Caco-2 (cell line): ENCODE measurements at regions not wholly inside any gene's neighbourhood (a gene's known extent, or its start where the extent isn't known, plus 50 kb on each side); places are given as distances from the start of the nearest gene placed in this dataset.

Experiments
- BruUV-seq: library from RNA; stranded (reverse); fragments of 400-500 nt; replicated peaks from 2 replicates; lab custom pipeline; 2021; lab: Mats Ljungman, UMichigan
- CTCF ChIA-PET: fragments of 300-600 bp; sonication (Branson Sonifier 250); formaldehyde crosslinking; loops from one replicate; lab custom pipeline; 2022; ENCODE audit warnings: antibody characterized with exemption; lab: Charles Lee
- POLR2A ChIA-PET: fragments of 300-600 bp; sonication (Branson Sonifier 250); formaldehyde crosslinking; loops from one replicate; lab custom pipeline; 2022; ENCODE audit warnings: antibody characterized with exemption; lab: Charles Lee
- DNase-seq, 2 experiments: peaks; one replicate each; pipeline versions ENCODE4 v3.0.0 to v3.0.0-alpha.2; 2020 to 2022
- H3K27me3 ChIP-seq: replicated peaks from 2 replicates; pipeline ENCODE4 v1.6.0; 2011; ENCODE audit warnings: low read length; ENCODE audit not compliant: control insufficient read depth, insufficient read depth
- H3K36me3 ChIP-seq: 2 replicates; pipeline ENCODE4 v1.5.1; 2011; ENCODE audit warnings: low read length; ENCODE audit not compliant: control insufficient read depth, insufficient read depth
- H3K4me1 ChIP-seq: fragments of 250-450 bp; sonication (Bioruptor Pico); 2 replicates; pipeline ENCODE4 v1.5.1; 2020; ENCODE audit warnings: mild to moderate bottlenecking
- H3K4me3 ChIP-seq: 2 replicates; pipeline ENCODE4 v1.5.1; 2011; ENCODE audit warnings: low read depth, mild to moderate bottlenecking, control low read depth, low read length
- H3K9me3 ChIP-seq: fragments of 250-450 bp; sonication (Bioruptor Pico); 2 replicates; pipeline ENCODE4 v1.5.1; 2020; ENCODE audit warnings: mild to moderate bottlenecking, moderate library complexity
- H3K27ac Mint-ChIP-seq: one replicate; pipeline ENCODE4 v1.8.0; 2022; ENCODE audit warnings: mixed read lengths; ENCODE audit not compliant: unreplicated experiment
- H3K27me3 Mint-ChIP-seq: one replicate; pipeline ENCODE4 v1.8.0; 2022; ENCODE audit warnings: mixed read lengths; ENCODE audit not compliant: insufficient read depth, unreplicated experiment
- H3K36me3 Mint-ChIP-seq: one replicate; pipeline ENCODE4 v1.8.0; 2022; ENCODE audit warnings: mild to moderate bottlenecking, mixed read lengths; ENCODE audit not compliant: insufficient read depth, unreplicated experiment
- H3K4me1 Mint-ChIP-seq: one replicate; pipeline ENCODE4 v1.8.0; 2022; ENCODE audit warnings: low read depth, mixed read lengths; ENCODE audit not compliant: unreplicated experiment
- H3K4me3 Mint-ChIP-seq: one replicate; pipeline ENCODE4 v1.8.0; 2022; ENCODE audit warnings: mild to moderate bottlenecking, moderate library complexity, mixed read lengths; ENCODE audit not compliant: unreplicated experiment
- H3K9me3 Mint-ChIP-seq: one replicate; pipeline ENCODE4 v1.8.0; 2022; ENCODE audit warnings: mixed read lengths; ENCODE audit not compliant: unreplicated experiment
- intact Hi-C: fragments of 100-400 bp; cut with micrococcal nuclease; formaldehyde crosslinking; loops from one replicate; pipeline ENCODE4 v1.10.0; 2022; ENCODE audit not compliant: unreplicated experiment
- TF ChIP-seq, protein P1 (sequence below), 2 experiments: fragments of 200-600 bp in 1 of 2; IDR thresholded peaks; 1 replicate in 1 of 2; 2 replicates in 1 of 2; pipeline versions ENCODE4 v1.5.1 to v1.8.0; 2011 to 2022; ENCODE audit warnings: antibody characterized with exemption in 1 of 2, control low read depth in 1 of 2, inconsistent platforms in 1 of 2, low read depth in 1 of 2, low read length in 1 of 2, mild to moderate bottlenecking in 1 of 2, moderate library complexity in 1 of 2; ENCODE audit not compliant: insufficient read depth in 1 of 2, severe bottlenecking in 1 of 2, unreplicated experiment in 1 of 2

DNA sequence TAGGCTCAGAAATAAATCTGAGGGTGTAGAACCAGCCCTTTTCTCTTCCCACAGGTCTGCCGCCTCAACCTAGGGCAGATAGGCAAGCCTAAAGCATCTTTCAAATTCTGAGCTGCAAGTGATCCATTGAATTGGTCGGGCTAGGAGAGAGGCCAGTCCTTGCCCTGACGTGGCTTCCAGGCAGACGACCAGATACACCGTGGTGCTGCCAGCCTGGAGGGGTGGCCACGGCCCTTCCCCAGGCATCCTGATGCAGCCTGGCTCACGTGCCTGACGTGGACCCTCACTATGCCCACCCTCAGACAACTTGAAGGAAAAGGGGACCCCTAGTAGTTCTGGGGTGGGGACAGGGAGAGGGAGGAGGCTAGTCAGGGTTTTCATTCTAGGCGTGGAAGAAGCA, 859.3 kb upstream of the KLHL1 start:
- CTCF ChIA-PET, result no interaction called here
- no TSS peak for BruUV-seq

DNA sequence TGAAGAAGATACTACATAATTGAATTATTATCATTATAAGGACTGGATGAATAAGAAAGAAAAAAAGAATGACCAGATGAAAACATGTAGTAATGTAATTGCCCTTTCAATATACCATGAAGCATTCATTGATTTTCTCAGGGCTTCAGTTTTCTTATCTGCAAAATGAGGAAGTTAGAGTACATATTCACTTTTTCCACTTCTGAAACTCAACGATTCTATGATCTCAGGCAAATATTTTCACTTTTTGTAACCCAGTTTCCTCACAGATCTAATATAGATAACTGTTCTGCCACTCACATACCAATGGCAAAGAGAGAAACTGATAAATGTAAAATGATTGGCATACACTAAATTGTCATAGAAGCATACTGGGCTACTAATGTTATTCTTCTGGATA, 856.6 kb upstream of the KLHL1 start:
- ChIA-PET POLR2A (no interaction called here), CTCF (no interaction called here)
- Mint-ChIP-seq H3K36me3 (peaks cover 5% of the 10 kb centered on the region), H3K4me3 (no peak overlapping the region), H3K27me3 (no peaks in the 10 kb centered on the region), H3K27ac (no peak overlapping the region), H3K4me1 (no peaks in the 10 kb centered on the region), H3K9me3 (no peaks in the 10 kb centered on the region)
- DNase-seq, result no peak
- H3K4me3 ChIP-seq, result no peak overlapping the region
- H3K4me1 ChIP-seq, result no peaks in the 10 kb centered on the region
- no peaks in the 10 kb centered on the region for H3K27me3 ChIP-seq
- no peaks in the 10 kb centered on the region for H3K9me3 ChIP-seq
- BruUV-seq, result no TSS peak
- intact Hi-C loops, result loop anchor here (1.0 to 10.0 kb wide), 7 partner anchors 80 to 500 kb away; no protein-coding TSS in a partner anchor
- TF ChIP-seq, protein P1, sequence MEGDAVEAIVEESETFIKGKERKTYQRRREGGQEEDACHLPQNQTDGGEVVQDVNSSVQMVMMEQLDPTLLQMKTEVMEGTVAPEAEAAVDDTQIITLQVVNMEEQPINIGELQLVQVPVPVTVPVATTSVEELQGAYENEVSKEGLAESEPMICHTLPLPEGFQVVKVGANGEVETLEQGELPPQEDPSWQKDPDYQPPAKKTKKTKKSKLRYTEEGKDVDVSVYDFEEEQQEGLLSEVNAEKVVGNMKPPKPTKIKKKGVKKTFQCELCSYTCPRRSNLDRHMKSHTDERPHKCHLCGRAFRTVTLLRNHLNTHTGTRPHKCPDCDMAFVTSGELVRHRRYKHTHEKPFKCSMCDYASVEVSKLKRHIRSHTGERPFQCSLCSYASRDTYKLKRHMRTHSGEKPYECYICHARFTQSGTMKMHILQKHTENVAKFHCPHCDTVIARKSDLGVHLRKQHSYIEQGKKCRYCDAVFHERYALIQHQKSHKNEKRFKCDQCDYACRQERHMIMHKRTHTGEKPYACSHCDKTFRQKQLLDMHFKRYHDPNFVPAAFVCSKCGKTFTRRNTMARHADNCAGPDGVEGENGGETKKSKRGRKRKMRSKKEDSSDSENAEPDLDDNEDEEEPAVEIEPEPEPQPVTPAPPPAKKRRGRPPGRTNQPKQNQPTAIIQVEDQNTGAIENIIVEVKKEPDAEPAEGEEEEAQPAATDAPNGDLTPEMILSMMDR (IDR thresholded peaks at IDR 0.05; ENCODE audit: insufficient read depth in 1 of 2, low read depth in 1 of 2, low read length in 1 of 2, severe bottlenecking in 1 of 2, unreplicated experiment in 1 of 2), result no peak
- H3K36me3 ChIP-seq, result no peaks in the 10 kb centered on the region

More for the DNA sequence above, 859.3 kb upstream of the KLHL1 start:
- Mint-ChIP-seq H3K4me3 (no peak overlapping the region), H3K36me3 (peaks cover 5% of the 10 kb centered on the region), H3K9me3 (no peaks in the 10 kb centered on the region), H3K4me1 (no peaks in the 10 kb centered on the region), H3K27me3 (no peaks in the 10 kb centered on the region), H3K27ac (no peak overlapping the region)
- H3K9me3 ChIP-seq, result no peaks in the 10 kb centered on the region
- intact Hi-C loops, result loop anchor here (10.0 kb wide), 3 partner anchors 77 to 497 kb away; no protein-coding TSS in a partner anchor
- TF ChIP-seq, protein P1 (IDR thresholded peaks at IDR 0.05; ENCODE audit: insufficient read depth in 1 of 2, low read depth in 1 of 2, low read length in 1 of 2, severe bottlenecking in 1 of 2, unreplicated experiment in 1 of 2), result no peak
- DNase-seq, result no peak
- H3K27me3 ChIP-seq, result no peaks in the 10 kb centered on the region
- no peaks in the 10 kb centered on the region for H3K4me1 ChIP-seq
- POLR2A ChIA-PET, result no interaction called here
- no peaks in the 10 kb centered on the region for H3K36me3 ChIP-seq
- H3K4me3 ChIP-seq, result no peak overlapping the region

DNA sequence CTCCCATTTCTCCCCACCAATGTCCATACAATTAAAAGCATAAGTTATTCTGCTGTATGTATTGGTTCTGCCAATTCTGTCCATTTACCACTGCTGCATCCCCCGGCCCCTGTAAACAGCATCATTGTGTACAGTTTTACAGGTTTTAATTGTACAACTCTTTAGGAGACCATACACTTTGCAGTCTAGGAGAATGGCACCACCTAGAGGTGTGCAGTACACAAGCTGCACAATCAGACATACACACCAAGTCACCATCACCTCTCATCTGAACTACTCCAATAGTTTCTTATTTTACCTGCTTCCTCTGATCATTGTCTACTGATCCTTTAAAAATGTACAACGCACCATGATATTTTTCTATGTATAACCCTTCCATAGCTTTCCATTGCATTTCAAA, 855.9 kb upstream of the KLHL1 start:
- ChIA-PET CTCF (no interaction called here), POLR2A (no interaction called here)
- no peak overlapping the region for H3K4me3 Mint-ChIP-seq
- H3K36me3 ChIP-seq, result no peaks in the 10 kb centered on the region
- intact Hi-C loops, result loop anchor here (1.0 to 10.0 kb wide), 7 partner anchors 81 to 501 kb away; no protein-coding TSS in a partner anchor
- TF ChIP-seq, protein P1 (IDR thresholded peaks at IDR 0.05; ENCODE audit: insufficient read depth in 1 of 2, low read depth in 1 of 2, low read length in 1 of 2, severe bottlenecking in 1 of 2, unreplicated experiment in 1 of 2), result peak; percentile 11 to 27
- H3K4me3 ChIP-seq, result no peak overlapping the region
- peak in 1 of 2 experiments; percentile 23 for DNase-seq
- no peak overlapping the region for H3K27ac Mint-ChIP-seq
- no peaks in the 10 kb centered on the region for H3K9me3 Mint-ChIP-seq
- peaks cover 5% of the 10 kb centered on the region for H3K36me3 Mint-ChIP-seq
- no peaks in the 10 kb centered on the region for H3K9me3 ChIP-seq
- H3K4me1 Mint-ChIP-seq, result no peaks in the 10 kb centered on the region
- H3K27me3 Mint-ChIP-seq, result no peaks in the 10 kb centered on the region
- no peaks in the 10 kb centered on the region for H3K4me1 ChIP-seq
- no peaks in the 10 kb centered on the region for H3K27me3 ChIP-seq
- BruUV-seq, result no TSS peak
